Suprapubic skin (tissue), 4 donors: ENCODE measurements at regions not wholly inside any gene's neighbourhood (a gene's known extent, or its start where the extent isn't known, plus 50 kb on each side); places are given as distances from the start of the nearest gene placed in this dataset.

Experiments
- EP300 ChIP-seq: sonication (generic); formaldehyde crosslinking; IDR thresholded peaks from one replicate; pipeline ENCODE4 v1.6.1; 2017; ENCODE audit warnings: antibody characterized with exemption
- POLR2A ChIP-seq, 2 donors: fragments of 450-650 bp; IDR thresholded peaks; one replicate each; pipeline ENCODE4 v1.6.1; 2017; ENCODE audit warnings: antibody characterized with exemption in 2 of 2, mild to moderate bottlenecking in 2 of 2, moderate library complexity in 2 of 2
- POLR2AphosphoS5 ChIP-seq, 3 donors: sonication (generic); formaldehyde crosslinking; IDR thresholded peaks; one replicate each; pipeline ENCODE4 v1.6.1; 2017; ENCODE audit warnings: antibody characterized with exemption in 3 of 3
- TF ChIP-seq, protein P1 (sequence below), 2 donors: fragments of 200-600 bp in 1 of 2; fragments of 450-650 bp in 1 of 2; sonication (generic) in 1 of 2; IDR thresholded peaks; one replicate each; pipeline ENCODE4 v1.5.1; 2016 to 2019; ENCODE audit warnings: antibody characterized with exemption in 2 of 2, mild to moderate bottlenecking in 1 of 2, moderate library complexity in 1 of 2

DNA sequence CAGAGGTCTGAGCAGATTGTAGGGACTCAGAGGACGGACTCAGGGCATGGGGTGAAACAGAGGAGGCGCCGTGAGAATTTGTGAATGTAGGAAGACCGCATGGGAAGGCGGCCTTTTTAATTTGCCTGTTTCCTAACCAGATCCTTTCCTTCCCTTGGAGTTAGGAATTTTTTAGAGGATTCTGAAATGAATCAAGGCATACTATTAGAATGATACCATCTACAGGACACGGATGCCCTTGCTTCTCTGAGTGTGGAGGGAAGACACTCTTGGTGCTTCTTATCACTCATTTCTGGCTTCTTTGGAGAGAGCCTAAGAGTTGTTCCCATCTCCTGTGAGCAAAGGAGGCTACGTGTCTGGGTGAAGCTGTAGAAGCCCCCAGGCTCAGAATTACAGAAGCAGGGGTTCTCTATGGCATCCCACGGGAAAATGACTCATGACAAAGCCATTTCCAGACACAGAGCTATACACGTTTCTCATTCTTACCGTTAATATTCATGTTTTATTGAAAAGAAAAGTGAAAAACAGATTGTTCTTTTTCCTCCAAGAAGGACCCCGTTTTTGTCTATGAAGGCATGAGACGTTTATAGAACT, 148.5 kb downstream of the EDN3 start:
- TF ChIP-seq, protein P1, sequence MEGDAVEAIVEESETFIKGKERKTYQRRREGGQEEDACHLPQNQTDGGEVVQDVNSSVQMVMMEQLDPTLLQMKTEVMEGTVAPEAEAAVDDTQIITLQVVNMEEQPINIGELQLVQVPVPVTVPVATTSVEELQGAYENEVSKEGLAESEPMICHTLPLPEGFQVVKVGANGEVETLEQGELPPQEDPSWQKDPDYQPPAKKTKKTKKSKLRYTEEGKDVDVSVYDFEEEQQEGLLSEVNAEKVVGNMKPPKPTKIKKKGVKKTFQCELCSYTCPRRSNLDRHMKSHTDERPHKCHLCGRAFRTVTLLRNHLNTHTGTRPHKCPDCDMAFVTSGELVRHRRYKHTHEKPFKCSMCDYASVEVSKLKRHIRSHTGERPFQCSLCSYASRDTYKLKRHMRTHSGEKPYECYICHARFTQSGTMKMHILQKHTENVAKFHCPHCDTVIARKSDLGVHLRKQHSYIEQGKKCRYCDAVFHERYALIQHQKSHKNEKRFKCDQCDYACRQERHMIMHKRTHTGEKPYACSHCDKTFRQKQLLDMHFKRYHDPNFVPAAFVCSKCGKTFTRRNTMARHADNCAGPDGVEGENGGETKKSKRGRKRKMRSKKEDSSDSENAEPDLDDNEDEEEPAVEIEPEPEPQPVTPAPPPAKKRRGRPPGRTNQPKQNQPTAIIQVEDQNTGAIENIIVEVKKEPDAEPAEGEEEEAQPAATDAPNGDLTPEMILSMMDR (IDR thresholded peaks at IDR 0.05) = no peak
- TF ChIP-seq POLR2AphosphoS5 (IDR thresholded peaks at IDR 0.05) = no peak
- no peak for TF ChIP-seq POLR2A (IDR thresholded peaks at IDR 0.05)
- TF ChIP-seq EP300 = no peak
